ENCODE measurements at regions not wholly inside any gene's neighbourhood (a gene's known extent, or its start where the extent isn't known, plus 50 kb on each side); places are given as distances from the start of the nearest gene placed in this dataset.

GRCh38 chr5:167794121-167794520 lies 497.3 kb upstream of the WWC1 start:
- Histone ChIP-seq H3K27ac (ENCODE audit: low read depth in 1 of 2, low read length in 2 of 2) (no peak overlapping the region), H3K9ac (ENCODE audit: low read depth in 1 of 2, low read length in 2 of 2) (no peak overlapping the region), H3K36me3 (ENCODE audit: control insufficient read depth in 4 of 4, insufficient read depth in 3 of 4, low read depth in 1 of 4, low read length in 3 of 4) (no peaks in the 10 kb centered on the region), H3K4me1 (ENCODE audit: control insufficient read depth in 4 of 4, insufficient read depth in 4 of 4, low read length in 3 of 4) (peaks cover 0 to 9% (median 4%) of the 10 kb centered on the region in 4 donors), H3K9me3 (ENCODE audit: control insufficient read depth in 4 of 4, low read length in 3 of 4) (no peaks in the 10 kb centered on the region), H3K4me3 (ENCODE audit: low read depth in 1 of 3, low read length in 3 of 3) (no peak overlapping the region), H3K27me3 (ENCODE audit: control insufficient read depth in 4 of 4, insufficient read depth in 4 of 4, low read length in 3 of 4) (peaks cover 0 to 3% (median 0%) of the 10 kb centered on the region in 4 donors)
- TF ChIP-seq FOXA2 (IDR thresholded peaks at IDR 0.05), result no peak
- TF ChIP-seq, protein P1, sequence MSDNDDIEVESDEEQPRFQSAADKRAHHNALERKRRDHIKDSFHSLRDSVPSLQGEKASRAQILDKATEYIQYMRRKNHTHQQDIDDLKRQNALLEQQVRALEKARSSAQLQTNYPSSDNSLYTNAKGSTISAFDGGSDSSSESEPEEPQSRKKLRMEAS (IDR thresholded peaks at IDR 0.05), result no peak
- 19% methylated on average over 4 of the region's 4 CpGs for WGBS
- no peak for DNase-seq (ENCODE audit: low spot score)

DNA sequence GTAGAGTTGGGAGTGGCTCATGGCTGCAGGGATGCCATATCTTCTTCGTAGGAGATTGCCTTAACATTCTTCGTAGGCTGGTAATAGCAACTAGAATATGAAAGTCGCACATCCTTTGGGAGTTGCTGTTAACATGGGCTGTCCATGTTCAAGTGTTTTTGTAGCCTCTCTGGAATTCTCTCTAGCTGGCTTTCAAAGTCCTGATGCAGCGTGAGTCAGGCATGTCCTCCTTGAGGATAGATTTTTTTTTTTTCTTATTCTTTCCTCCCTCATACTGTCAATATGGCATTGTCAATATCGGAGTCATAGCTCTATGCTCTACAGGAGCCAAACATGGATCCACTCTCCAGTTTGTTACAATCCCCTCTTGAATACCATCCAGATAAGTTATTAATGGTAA lies 494.8 kb upstream of the WWC1 start:
- H3K27me3 ChIP-seq (ENCODE audit: control insufficient read depth in 4 of 4, insufficient read depth in 4 of 4, low read length in 3 of 4), result peaks cover 0 to 3% (median 0%) of the 10 kb centered on the region in 4 donors
- 86% methylated on average over 5 of the region's 5 CpGs for WGBS
- H3K27ac ChIP-seq (ENCODE audit: low read depth in 1 of 2, low read length in 2 of 2), result no peak overlapping the region
- H3K9me3 ChIP-seq (ENCODE audit: control insufficient read depth in 4 of 4, low read length in 3 of 4), result no peaks in the 10 kb centered on the region
- H3K36me3 ChIP-seq (ENCODE audit: control insufficient read depth in 4 of 4, insufficient read depth in 3 of 4, low read depth in 1 of 4, low read length in 3 of 4), result no peaks in the 10 kb centered on the region
- TF ChIP-seq SP1 (IDR thresholded peaks at IDR 0.05) (no peak), HNF4A (conservative IDR thresholded peaks at IDR 0.05) (no peak), YY1 (IDR thresholded peaks at IDR 0.05) (no peak), NR2F2 (IDR thresholded peaks at IDR 0.05) (no peak), RAD21 (IDR thresholded peaks at IDR 0.05) (no peak), EGR1 (IDR thresholded peaks at IDR 0.05; ENCODE audit: low read depth in 2 of 2) (no peak), GABPA (IDR thresholded peaks at IDR 0.05 in 1 of 2, conservative IDR thresholded peaks at IDR 0.05 in 1 of 2) (no peak)
- TF ChIP-seq, protein P2, sequence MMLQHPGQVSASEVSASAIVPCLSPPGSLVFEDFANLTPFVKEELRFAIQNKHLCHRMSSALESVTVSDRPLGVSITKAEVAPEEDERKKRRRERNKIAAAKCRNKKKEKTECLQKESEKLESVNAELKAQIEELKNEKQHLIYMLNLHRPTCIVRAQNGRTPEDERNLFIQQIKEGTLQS (IDR thresholded peaks at IDR 0.05), result no peak
- no peak overlapping the region for H3K4me3 ChIP-seq (ENCODE audit: low read depth in 1 of 3, low read length in 3 of 3)
- DNase-seq (ENCODE audit: low spot score), result no peak
- H3K4me1 ChIP-seq (ENCODE audit: control insufficient read depth in 4 of 4, insufficient read depth in 4 of 4, low read length in 3 of 4), result peaks cover 0 to 9% (median 4%) of the 10 kb centered on the region in 4 donors
- no peak overlapping the region for H3K9ac ChIP-seq (ENCODE audit: low read depth in 1 of 2, low read length in 2 of 2)

GRCh38 chr5:167797933-167798332 lies 493.5 kb upstream of the WWC1 start:
- H3K9ac ChIP-seq (ENCODE audit: low read depth in 1 of 2, low read length in 2 of 2), result no peak overlapping the region
- H3K4me1 ChIP-seq (ENCODE audit: control insufficient read depth in 4 of 4, insufficient read depth in 4 of 4, low read length in 3 of 4), result peaks cover 0 to 9% (median 4%) of the 10 kb centered on the region in 4 donors
- no peak for DNase-seq (ENCODE audit: low spot score)
- no peak overlapping the region for H3K4me3 ChIP-seq (ENCODE audit: low read depth in 1 of 3, low read length in 3 of 3)
- no peaks in the 10 kb centered on the region for H3K9me3 ChIP-seq (ENCODE audit: control insufficient read depth in 4 of 4, low read length in 3 of 4)
- TF ChIP-seq GABPA (IDR thresholded peaks at IDR 0.05 in 1 of 2, conservative IDR thresholded peaks at IDR 0.05 in 1 of 2), result no peak
- TF ChIP-seq, protein P3, sequence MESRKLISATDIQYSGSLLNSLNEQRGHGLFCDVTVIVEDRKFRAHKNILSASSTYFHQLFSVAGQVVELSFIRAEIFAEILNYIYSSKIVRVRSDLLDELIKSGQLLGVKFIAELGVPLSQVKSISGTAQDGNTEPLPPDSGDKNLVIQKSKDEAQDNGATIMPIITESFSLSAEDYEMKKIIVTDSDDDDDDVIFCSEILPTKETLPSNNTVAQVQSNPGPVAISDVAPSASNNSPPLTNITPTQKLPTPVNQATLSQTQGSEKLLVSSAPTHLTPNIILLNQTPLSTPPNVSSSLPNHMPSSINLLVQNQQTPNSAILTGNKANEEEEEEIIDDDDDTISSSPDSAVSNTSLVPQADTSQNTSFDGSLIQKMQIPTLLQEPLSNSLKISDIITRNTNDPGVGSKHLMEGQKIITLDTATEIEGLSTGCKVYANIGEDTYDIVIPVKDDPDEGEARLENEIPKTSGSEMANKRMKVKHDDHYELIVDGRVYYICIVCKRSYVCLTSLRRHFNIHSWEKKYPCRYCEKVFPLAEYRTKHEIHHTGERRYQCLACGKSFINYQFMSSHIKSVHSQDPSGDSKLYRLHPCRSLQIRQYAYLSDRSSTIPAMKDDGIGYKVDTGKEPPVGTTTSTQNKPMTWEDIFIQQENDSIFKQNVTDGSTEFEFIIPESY (IDR thresholded peaks at IDR 0.05), result no peak
- TF ChIP-seq HNF4A (conservative IDR thresholded peaks at IDR 0.05), result no peak
- TF ChIP-seq JUND (IDR thresholded peaks at IDR 0.05), result no peak
- no peak for TF ChIP-seq RXRA (IDR thresholded peaks at IDR 0.05)
- TF ChIP-seq FOXA1 (IDR thresholded peaks at IDR 0.05), result no peak
- no peak for TF ChIP-seq TAF1 (conservative IDR thresholded peaks at IDR 0.05)
- no peak for TF ChIP-seq EGR1 (IDR thresholded peaks at IDR 0.05; ENCODE audit: low read depth in 2 of 2)
- H3K27me3 ChIP-seq (ENCODE audit: control insufficient read depth in 4 of 4, insufficient read depth in 4 of 4, low read length in 3 of 4), result peaks cover 0 to 3% (median 0%) of the 10 kb centered on the region in 4 donors
- no peak overlapping the region for H3K27ac ChIP-seq (ENCODE audit: low read depth in 1 of 2, low read length in 2 of 2)
- no peaks in the 10 kb centered on the region for H3K36me3 ChIP-seq (ENCODE audit: control insufficient read depth in 4 of 4, insufficient read depth in 3 of 4, low read depth in 1 of 4, low read length in 3 of 4)
- 80% methylated on average over 3 of the region's 3 CpGs for WGBS

All from liver (tissue), 7 donors.